CD1c-positive myeloid dendritic cell (primary cell): ENCODE measurements at regions not wholly inside any gene's neighbourhood (a gene's known extent, or its start where the extent isn't known, plus 50 kb on each side); places are given as distances from the start of the nearest gene placed in this dataset.

ENCODE experiments used
- DNase-seq: peaks from one replicate; pipeline ENCODE4 v3.0.0-alpha.2; 2016; ENCODE audit errors: extremely low spot score

- DNase-seq = no peak
Measured at GRCh38 chr2:238985041-238985729, 137.3 kb downstream of the TWIST2 start.

- no peak for DNase-seq
Measured at GRCh38 chr2:238985931-238986446, 138.1 kb downstream of the TWIST2 start.

GRCh38 chr2:238986491-238987351 is 138.8 kb downstream of the TWIST2 start:
- no peak for DNase-seq

GRCh38 chr2:238987352-238987981 is 139.6 kb downstream of the TWIST2 start:
- DNase-seq = no peak

GRCh38 chr2:238988105-238988504 is 140.2 kb downstream of the TWIST2 start:
- no peak for DNase-seq

- DNase-seq = no peak
Measured at GRCh38 chr2:238988752-238989151, 140.9 kb downstream of the TWIST2 start.

GRCh38 chr2:238989484-238989883 is 141.6 kb downstream of the TWIST2 start:
- DNase-seq = no peak

GRCh38 chr2:238994432-238994831 is 146.5 kb downstream of the TWIST2 start:
- no peak for DNase-seq

GRCh38 chr2:238994876-238995275 is 147.0 kb downstream of the TWIST2 start:
- DNase-seq = no peak

- DNase-seq = no peak
Measured at GRCh38 chr2:238995634-238996033, 147.7 kb downstream of the TWIST2 start.

GRCh38 chr2:238996331-238997136 is 148.6 kb downstream of the TWIST2 start:
- no peak for DNase-seq

GRCh38 chr2:238997137-238997390 is 149.2 kb downstream of the TWIST2 start:
- DNase-seq = no peak

- DNase-seq = no peak
Measured at GRCh38 chr2:238997684-238998083, 149.8 kb downstream of the TWIST2 start.
